Cerebellar cortex (tissue), 1 donor: ENCODE measurements at regions not wholly inside any gene's neighbourhood (a gene's known extent, or its start where the extent isn't known, plus 50 kb on each side); places are given as distances from the start of the nearest gene placed in this dataset.
A peak's percentile ranks its signal among the peaks of the same experiment; 100 is the strongest.
"Not testable (repeated sequence)": the region's sequence is repeated elsewhere in the genome, so short reads cannot be mapped to it uniquely, and the experiment has no call there.

Experiments used
- DNase-seq: peaks from one replicate; pipeline ENCODE4 v3.0.0-alpha.2; 2015; ENCODE audit warnings: low spot score

GRCh38 chr14:55898938-55899337 lies 219.3 kb upstream of the PELI2 start:
- no peak for DNase-seq

- no peak for DNase-seq
These were observed 218.7 kb upstream of the PELI2 start for GRCh38 chr14:55899531-55899930.

- DNase-seq = no peak
These were observed 217.5 kb upstream of the PELI2 start for GRCh38 chr14:55900749-55901148.

GRCh38 chr14:55901291-55901690 lies 216.9 kb upstream of the PELI2 start:
- no peak for DNase-seq

- DNase-seq = no peak
These were observed 216.0 kb upstream of the PELI2 start for GRCh38 chr14:55902241-55902640.

- DNase-seq = no peak
These were observed 214.1 kb upstream of the PELI2 start for GRCh38 chr14:55904086-55904485.

- no peak for DNase-seq
These were observed 210.1 kb upstream of the PELI2 start for GRCh38 chr14:55908106-55908505.

- DNase-seq = no peak
These were observed 208.3 kb upstream of the PELI2 start for GRCh38 chr14:55909879-55910278.

GRCh38 chr14:55910601-55911243 lies 207.5 kb upstream of the PELI2 start:
- DNase-seq = no peak

GRCh38 chr14:55911776-55912175 lies 206.4 kb upstream of the PELI2 start:
- no peak for DNase-seq

- DNase-seq = no peak
These were observed 205.9 kb upstream of the PELI2 start for GRCh38 chr14:55912344-55912743.

GRCh38 chr14:55913324-55914025 lies 204.7 kb upstream of the PELI2 start:
- DNase-seq = no peak

- DNase-seq = no peak
These were observed 203.4 kb upstream of the PELI2 start for GRCh38 chr14:55914771-55915170.

GRCh38 chr14:55915456-55915855 lies 202.8 kb upstream of the PELI2 start:
- no peak for DNase-seq

GRCh38 chr14:55919800-55920199 lies 198.4 kb upstream of the PELI2 start:
- DNase-seq = not testable (repeated sequence)

GRCh38 chr14:55921511-55921910 lies 196.7 kb upstream of the PELI2 start:
- peak; percentile 82 for DNase-seq

GRCh38 chr14:55926007-55926406 lies 192.2 kb upstream of the PELI2 start:
- no peak for DNase-seq

GRCh38 chr14:55927028-55927427 lies 191.2 kb upstream of the PELI2 start:
- DNase-seq = no peak

- DNase-seq = no peak
These were observed 189.9 kb upstream of the PELI2 start for GRCh38 chr14:55928276-55928675.

GRCh38 chr14:55929136-55929535 lies 189.1 kb upstream of the PELI2 start:
- no peak for DNase-seq

- DNase-seq = no peak
These were observed 188.0 kb upstream of the PELI2 start for GRCh38 chr14:55930016-55930784.

- DNase-seq = no peak
These were observed 181.5 kb upstream of the PELI2 start for GRCh38 chr14:55936691-55937090.

GRCh38 chr14:55938249-55938791 lies 179.9 kb upstream of the PELI2 start:
- DNase-seq = peak; percentile 66
